ENCODE measurements at regions not wholly inside any gene's neighbourhood (a gene's known extent, or its start where the extent isn't known, plus 50 kb on each side); places are given as distances from the start of the nearest gene placed in this dataset.
"Not testable (repeated sequence)": the region's sequence is repeated elsewhere in the genome, so short reads cannot be mapped to it uniquely, and the experiment has no call there.

DNA sequence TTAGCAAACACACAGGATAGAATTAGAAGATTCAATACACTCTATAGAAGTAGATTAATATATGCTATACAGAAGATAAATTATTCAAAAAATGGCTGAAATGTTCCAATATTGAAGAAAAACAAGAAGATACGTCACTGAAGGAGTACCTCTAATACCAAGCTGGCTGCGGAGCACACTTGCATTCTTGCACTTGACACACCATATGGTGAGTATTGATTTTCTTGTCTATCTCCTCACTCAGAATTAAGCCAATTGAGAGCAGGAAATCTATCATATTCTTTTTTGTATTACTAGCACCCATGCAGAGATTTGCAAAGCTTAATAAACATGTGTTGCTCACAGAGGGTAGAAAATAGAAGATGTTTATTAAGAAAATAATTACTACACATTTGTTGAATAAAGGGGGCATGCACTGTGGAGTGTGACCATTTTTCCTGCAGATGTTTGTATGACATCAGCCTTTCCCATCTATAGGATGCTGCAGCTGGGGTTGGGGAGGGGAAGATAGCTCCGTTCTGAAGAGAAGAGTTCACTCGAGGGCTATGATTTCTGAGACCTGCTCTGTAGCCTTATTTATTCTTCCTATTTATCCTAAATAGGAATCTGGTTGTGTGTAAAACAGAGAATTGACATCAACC, 318.1 kb downstream of the HHIPL2 start:
- DNase-seq: no peak

GRCh38 chr1:222225316-222225691, 322.6 kb downstream of the HHIPL2 start:
- no peak for DNase-seq

GRCh38 chr1:222224636-222225315, 323.1 kb downstream of the HHIPL2 start:
- DNase-seq: no peak

DNA sequence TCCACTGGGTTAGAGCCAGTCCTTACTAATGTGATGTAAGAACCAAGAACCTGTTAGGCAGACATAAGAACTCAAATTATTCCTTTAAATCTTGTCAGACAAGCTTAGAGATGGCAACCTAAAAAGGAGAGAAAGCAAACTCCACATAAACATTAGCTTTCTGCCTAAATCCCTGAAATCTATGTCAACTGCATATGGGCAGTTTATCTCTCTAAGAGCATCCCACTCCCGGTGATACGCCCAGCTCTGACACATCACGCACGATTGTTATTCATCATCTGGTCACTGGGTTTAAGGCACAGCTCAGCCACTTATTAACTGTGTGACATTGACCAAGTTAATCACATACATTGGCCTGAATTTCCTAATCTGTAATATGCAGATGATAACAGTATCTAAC, 323.7 kb downstream of the HHIPL2 start:
- no peak for DNase-seq

DNA sequence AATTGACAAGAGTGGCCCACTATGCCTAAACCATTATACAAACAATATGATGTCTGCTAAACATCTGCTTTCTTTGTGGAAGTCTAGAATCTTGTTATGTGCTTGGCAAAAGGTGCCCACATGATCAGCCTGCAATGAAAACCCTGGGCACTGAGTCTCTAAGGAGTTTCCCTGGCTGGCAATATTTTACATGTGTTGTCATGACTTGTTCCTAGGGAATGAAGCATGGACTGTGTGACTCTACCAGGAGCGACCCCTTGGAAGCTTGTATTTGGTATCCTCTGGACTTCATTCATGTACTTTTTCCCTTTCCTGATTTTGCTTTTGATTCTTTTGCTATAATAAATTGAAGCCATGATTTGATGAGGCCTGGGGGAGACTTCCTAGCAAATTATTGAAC, 324.9 kb downstream of the HHIPL2 start:
- DNase-seq: no peak

GRCh38 chr1:222216255-222216754, 331.6 kb downstream of the HHIPL2 start:
- DNase-seq: no peak

DNA sequence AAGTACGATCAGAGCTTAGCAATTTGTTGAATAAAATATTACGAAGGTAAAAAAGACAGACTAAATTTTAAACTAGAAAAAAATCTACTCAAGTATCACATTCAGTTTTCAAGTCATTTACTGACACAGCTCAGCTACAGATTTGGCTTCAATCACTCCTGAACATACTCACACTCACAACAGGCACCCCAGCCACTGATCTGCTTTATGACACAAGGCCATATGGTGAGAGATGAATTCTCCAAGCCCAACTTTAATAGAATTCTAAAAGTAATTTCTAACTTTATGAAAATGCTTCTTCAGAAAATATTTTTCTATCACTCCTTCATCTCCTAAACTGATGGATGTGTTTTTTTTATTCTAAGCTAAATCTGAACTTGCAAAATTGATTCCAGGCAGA, 337.1 kb downstream of the HHIPL2 start:
- no peak for DNase-seq

DNA sequence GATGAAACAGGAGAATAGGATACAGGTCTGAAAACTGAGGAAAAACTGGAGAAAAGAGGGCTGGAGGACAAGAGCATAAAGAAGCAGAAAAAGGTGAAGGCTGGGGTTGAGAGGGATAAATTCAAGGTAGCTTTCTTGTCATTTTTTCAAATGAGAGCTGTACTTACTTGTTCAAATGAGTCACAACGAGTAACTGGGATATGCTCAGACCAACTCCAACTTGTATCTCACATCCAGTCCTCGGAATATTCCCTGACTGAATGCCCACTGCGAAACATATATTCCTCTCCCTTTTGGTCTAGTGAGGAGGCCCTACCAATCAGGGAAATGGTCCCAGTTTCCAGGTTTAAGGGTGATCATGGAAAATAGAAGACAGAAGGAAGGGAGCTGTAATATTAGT, 343.4 kb downstream of the HHIPL2 start:
- DNase-seq: no peak

GRCh38 chr1:222202831-222203230, 345.1 kb downstream of the HHIPL2 start:
- DNase-seq: no peak

DNA sequence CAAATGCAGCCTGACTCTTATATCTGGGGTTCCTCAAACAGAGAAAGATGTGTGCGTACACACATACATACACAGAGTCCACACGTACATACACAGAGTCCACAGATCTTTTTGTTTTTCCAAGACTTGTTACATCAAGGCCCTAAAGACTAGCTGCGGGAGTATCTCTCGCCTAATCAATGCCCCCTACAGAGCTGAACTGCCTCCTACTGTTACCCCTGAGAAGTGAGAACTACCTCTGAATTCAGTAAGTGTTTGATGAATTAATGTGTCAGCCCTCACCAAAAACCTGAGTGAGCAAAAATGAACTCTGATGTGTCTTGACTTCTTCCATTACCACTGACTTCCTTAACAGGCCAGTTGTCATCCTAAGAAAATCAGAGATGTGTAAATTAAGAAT, 351.2 kb downstream of the HHIPL2 start:
- no peak for DNase-seq

DNA sequence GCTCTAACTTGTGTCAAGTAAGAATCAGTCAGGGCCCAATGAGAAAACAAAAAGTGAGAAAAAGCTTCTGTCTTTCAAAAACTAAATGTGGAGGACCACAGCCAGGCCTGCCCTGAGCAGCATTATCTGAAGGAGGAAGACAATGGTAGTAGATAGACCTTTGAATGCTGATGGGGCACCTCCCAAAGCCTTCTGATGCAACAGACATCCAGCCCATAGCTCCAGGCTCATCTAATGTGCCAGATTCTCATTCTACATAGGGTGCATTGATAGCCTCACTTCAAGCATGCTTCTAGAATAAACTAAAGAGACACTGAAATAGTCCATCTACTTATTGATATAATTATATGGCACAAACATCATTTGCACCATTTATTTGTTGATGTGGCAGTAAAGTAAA, 351.6 kb downstream of the HHIPL2 start:
- DNase-seq: no peak

DNA sequence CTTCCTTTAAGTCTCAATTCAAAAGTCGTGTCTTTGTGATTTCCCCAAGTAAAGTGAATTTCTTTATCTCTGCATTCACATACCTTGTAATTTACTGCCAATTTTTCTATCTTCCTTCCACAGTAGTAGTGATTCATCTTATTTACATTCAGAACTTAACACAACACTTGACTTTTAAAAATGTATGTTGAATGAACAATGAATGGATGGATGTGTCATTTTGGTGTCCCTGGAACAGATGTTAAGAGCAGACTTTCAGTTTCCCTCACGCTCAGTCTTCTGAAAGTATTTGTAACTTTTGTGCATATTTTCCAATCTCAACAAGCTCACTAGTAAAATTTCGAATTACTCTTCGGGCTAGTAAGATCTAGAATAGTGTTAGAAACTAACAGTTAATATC, 352.0 kb downstream of the HHIPL2 start:
- no peak for DNase-seq

DNA sequence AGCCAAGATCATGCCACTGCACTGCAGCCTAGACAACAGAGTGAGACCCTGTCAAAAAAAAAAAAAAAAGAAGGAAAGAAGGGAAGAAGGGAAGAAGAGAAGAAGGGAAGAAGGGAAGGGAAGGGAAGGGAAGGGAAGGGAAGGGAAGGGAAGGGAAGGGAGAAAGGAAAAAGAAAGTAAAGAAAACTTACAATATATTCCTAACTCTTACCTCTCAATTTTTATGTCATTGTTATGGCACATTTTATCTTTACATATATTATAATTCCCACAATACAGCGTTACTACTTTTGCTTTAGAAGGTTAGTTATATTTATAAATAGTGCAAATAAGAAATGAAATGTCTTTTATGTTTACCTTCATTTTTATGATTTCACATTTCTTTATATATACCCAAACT, 358.7 kb downstream of the HHIPL2 start:
- no peak for DNase-seq

- DNase-seq: no peak
These were observed 360.2 kb downstream of the HHIPL2 start for GRCh38 chr1:222187566-222188332.

GRCh38 chr1:222182641-222183040, 365.3 kb downstream of the HHIPL2 start:
- DNase-seq: no peak

GRCh38 chr1:222181191-222181590, 366.7 kb downstream of the HHIPL2 start:
- no peak for DNase-seq

GRCh38 chr1:222177496-222177895, 370.4 kb downstream of the HHIPL2 start:
- DNase-seq: not testable (repeated sequence)

- no peak for DNase-seq
These were observed 376.9 kb downstream of the HHIPL2 start for GRCh38 chr1:222171005-222171404.

GRCh38 chr1:222168621-222169020, 379.3 kb downstream of the HHIPL2 start:
- DNase-seq: no peak

GRCh38 chr1:222167896-222168295, 380.0 kb downstream of the HHIPL2 start:
- DNase-seq: no peak

- no peak for DNase-seq
These were observed 380.8 kb downstream of the HHIPL2 start for GRCh38 chr1:222167111-222167510.

GRCh38 chr1:222165629-222166028, 382.3 kb downstream of the HHIPL2 start:
- no peak for DNase-seq

GRCh38 chr1:222163895-222164294, 384.0 kb downstream of the HHIPL2 start:
- no peak for DNase-seq

DNA sequence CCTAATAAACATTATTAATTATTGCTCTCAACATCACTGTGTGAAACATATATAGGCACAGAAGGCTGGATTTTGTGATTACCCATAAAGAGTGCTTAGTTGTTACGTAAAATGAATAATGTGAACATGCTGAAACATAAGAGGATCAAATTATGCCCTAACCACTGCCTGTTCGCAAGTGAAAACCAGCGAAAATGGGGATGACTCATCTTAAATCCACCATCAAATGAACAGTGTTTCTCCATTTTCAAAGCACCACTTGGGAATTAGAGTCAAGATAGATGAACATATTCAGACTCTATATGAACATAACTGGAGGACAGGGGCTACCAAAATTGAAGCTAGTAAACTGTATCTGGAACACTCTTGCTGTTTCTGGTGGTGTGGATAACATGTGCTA, 386.2 kb downstream of the HHIPL2 start:
- no peak for DNase-seq
